ENCODE measurements at regions not wholly inside any gene's neighbourhood (a gene's known extent, or its start where the extent isn't known, plus 50 kb on each side); places are given as distances from the start of the nearest gene placed in this dataset.

GRCh38 chr2:12052796-12053195, 306.4 kb downstream of the LPIN1 start:
- TF ChIP-seq CTCF (IDR thresholded peaks at IDR 0.05), result no peak
- TF ChIP-seq POLR2AphosphoS5 (IDR thresholded peaks at IDR 0.05; ENCODE audit: low read depth, low read length), result no peak
- TF ChIP-seq REST (IDR thresholded peaks at IDR 0.05; ENCODE audit: insufficient read depth in 1 of 2, low read depth in 2 of 2, low read length in 1 of 2), result no peak
- no peak for TF ChIP-seq SIN3A (IDR thresholded peaks at IDR 0.05; ENCODE audit: borderline replicate concordance, insufficient read depth, low read depth, low read length)
- TF ChIP-seq TCF7L2 (IDR thresholded peaks at IDR 0.05; ENCODE audit: low read depth, low read length), result no peak

Data from Panc1 (cell line).